CD14-positive monocyte (primary cell): ENCODE measurements at regions not wholly inside any gene's neighbourhood (a gene's known extent, or its start where the extent isn't known, plus 50 kb on each side); places are given as distances from the start of the nearest gene placed in this dataset.

Experiments used
- DNase-seq, 3 donors: peaks; one replicate each; pipeline ENCODE4 v3.0.0-alpha.2; 2011 to 2022
- H2AFZ ChIP-seq: 2 replicates; pipeline ENCODE4 v1.6.0; 2012; ENCODE audit warnings: mild to moderate bottlenecking, low read depth, low read length, inconsistent platforms; ENCODE audit not compliant: insufficient read depth, poor library complexity, severe bottlenecking
- H3K27ac ChIP-seq, 2 donors: 1 replicate in 1 of 2; 2 replicates in 1 of 2; pipeline ENCODE4 v1.5.1; 2012 to 2013; ENCODE audit warnings: low read length in 2 of 2, control low read depth in 1 of 2, inconsistent platforms in 1 of 2, low read depth in 1 of 2, mild to moderate bottlenecking in 1 of 2
- H3K27me3 ChIP-seq, 2 donors: one replicate each; pipeline versions ENCODE4 v1.6.0 to v1.6.1; 2011 to 2013; ENCODE audit warnings: low read length in 2 of 2; ENCODE audit not compliant: control insufficient read depth in 2 of 2, insufficient read depth in 2 of 2
- H3K36me3 ChIP-seq, 2 donors: replicated peaks in 1 of 2; 1 replicate in 1 of 2; 2 replicates in 1 of 2; pipeline versions ENCODE4 v1.5.1 to v1.6.1; 2012 to 2013; ENCODE audit warnings: low read length in 2 of 2, control low read depth in 1 of 2, inconsistent platforms in 1 of 2, mild to moderate bottlenecking in 1 of 2; ENCODE audit not compliant: insufficient read depth in 2 of 2, control insufficient read depth in 1 of 2
- H3K4me1 ChIP-seq, 2 donors: 1 replicate in 1 of 2; 2 replicates in 1 of 2; pipeline versions ENCODE4 v1.5.1 to v1.6.1; 2012 to 2013; ENCODE audit warnings: low read length in 2 of 2, control low read depth in 1 of 2, inconsistent platforms in 1 of 2, mild to moderate bottlenecking in 1 of 2, moderate library complexity in 1 of 2; ENCODE audit not compliant: insufficient read depth in 2 of 2, control insufficient read depth in 1 of 2
- H3K4me2 ChIP-seq: replicated peaks from 2 replicates; pipeline ENCODE3; 2012; ENCODE audit warnings: low read length, moderate library complexity, mild to moderate bottlenecking; ENCODE audit not compliant: poor library complexity, severe bottlenecking; ENCODE audit errors: extremely low read depth
- H3K4me3 ChIP-seq, 3 experiments: fragments of 200-600 bp in 1 of 3; sonication (generic) in 1 of 3; replicated peaks in 1 of 3; 1 replicate in 2 of 3; 2 replicates in 1 of 3; pipeline ENCODE4 v1.5.1; 2011 to 2013; ENCODE audit warnings: low read length in 3 of 3, mild to moderate bottlenecking in 3 of 3, control low read depth in 2 of 3, low read depth in 2 of 3, inconsistent platforms in 1 of 3, moderate library complexity in 1 of 3
- H3K79me2 ChIP-seq: 2 replicates; pipeline ENCODE4 v1.6.0; 2012; ENCODE audit warnings: mild to moderate bottlenecking, control low read depth, inconsistent platforms, low read length, moderate library complexity; ENCODE audit not compliant: insufficient read depth
- H3K9ac ChIP-seq: 2 replicates; pipeline ENCODE4 v1.6.0; 2017; ENCODE audit warnings: low read length, mild to moderate bottlenecking; ENCODE audit not compliant: insufficient read depth, poor library complexity, severe bottlenecking
- H3K9me3 ChIP-seq, 2 donors: replicated peaks in 1 of 2; 1 replicate in 1 of 2; 2 replicates in 1 of 2; pipeline versions ENCODE4 v1.5.1 to v1.6.1; 2012 to 2013; ENCODE audit warnings: low read length in 2 of 2, control low read depth in 1 of 2; ENCODE audit not compliant: control insufficient read depth in 1 of 2, insufficient read depth in 1 of 2
- H4K20me1 ChIP-seq: 2 replicates; pipeline ENCODE4 v1.6.0; 2012; ENCODE audit warnings: mild to moderate bottlenecking, low read length, control low read depth, moderate library complexity; ENCODE audit not compliant: insufficient read depth
- H3K27ac Mint-ChIP-seq, 7 donors: one replicate each; pipeline ENCODE4 v1.8.0; 2020; ENCODE audit warnings: mild to moderate bottlenecking in 7 of 7, mixed read lengths in 7 of 7, moderate library complexity in 6 of 7, inconsistent platforms in 2 of 7
- H3K27me3 Mint-ChIP-seq, 3 donors: one replicate each; pipeline ENCODE4 v1.8.0; 2021 to 2022; ENCODE audit warnings: low read depth in 3 of 3, mild to moderate bottlenecking in 3 of 3, mixed read lengths in 3 of 3, moderate library complexity in 3 of 3, inconsistent platforms in 1 of 3
- H3K36me3 Mint-ChIP-seq, 2 donors: one replicate each; pipeline ENCODE4 v1.8.0; 2020; ENCODE audit warnings: mixed read lengths in 2 of 2, inconsistent platforms in 1 of 2, mild to moderate bottlenecking in 1 of 2
- H3K4me1 Mint-ChIP-seq: one replicate; pipeline ENCODE4 v1.8.0; 2020; ENCODE audit warnings: mild to moderate bottlenecking, mixed read lengths
- H3K4me3 Mint-ChIP-seq, 2 donors: one replicate each; pipeline ENCODE4 v1.8.0; 2020; ENCODE audit warnings: mild to moderate bottlenecking in 2 of 2, mixed read lengths in 2 of 2, moderate library complexity in 1 of 2
- H3K9me3 Mint-ChIP-seq, 7 donors: one replicate each; pipeline ENCODE4 v1.8.0; 2020 to 2022; ENCODE audit warnings: mixed read lengths in 7 of 7, mild to moderate bottlenecking in 6 of 7, moderate library complexity in 6 of 7, inconsistent platforms in 2 of 7
- CTCF ChIP-seq: fragments of 200-600 bp; IDR thresholded peaks from one replicate; pipeline ENCODE4 v1.8.0; 2022; ENCODE audit warnings: antibody characterized with exemption, mild to moderate bottlenecking
- WGBS: methylation state at CpG from one replicate; pipeline ENCODE4 v1.1.5; 2013; ENCODE audit warnings: missing lambda C conversion rate; ENCODE audit not compliant: insufficient coverage; 5-methylcytosine and 5-hydroxymethylcytosine counted together
- intact Hi-C, 2 donors: fragments of 100-400 bp; cut with micrococcal nuclease; formaldehyde crosslinking; loops; one replicate each; pipeline versions ENCODE4 v1.15.0 to v1.15.1; 2023

DNA sequence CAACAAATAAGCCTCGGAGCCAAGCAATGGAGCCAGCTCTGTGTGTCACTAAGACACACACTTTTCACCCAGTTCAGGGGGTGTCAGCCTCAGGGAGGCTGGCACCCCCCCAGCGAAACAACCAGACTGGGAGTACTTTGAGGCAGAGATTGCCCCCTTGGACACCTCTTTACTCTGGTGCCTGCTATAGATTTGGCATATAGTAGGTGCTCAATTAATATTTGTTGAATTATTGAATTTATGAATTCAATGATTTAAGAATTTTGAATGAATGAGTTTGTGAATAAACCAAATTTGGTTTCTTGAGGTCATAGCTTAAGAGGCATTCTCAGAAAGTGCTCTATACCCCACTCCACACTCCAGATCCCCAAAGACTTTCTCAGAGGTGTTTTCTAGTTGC lies 70.3 kb downstream of the OLIG1 start:
- H3K27ac Mint-ChIP-seq, result no peak overlapping the region
- Histone ChIP-seq H3K27me3 (no peaks in the 10 kb centered on the region), H3K4me3 (no peak overlapping the region), H3K79me2 (no peaks in the 10 kb centered on the region), H4K20me1 (no peaks in the 10 kb centered on the region), H2AFZ (no peak overlapping the region), H3K9me3 (no peaks in the 10 kb centered on the region), H3K4me1 (no peaks in the 10 kb centered on the region), H3K4me2 (no peak overlapping the region), H3K9ac (no peak overlapping the region), H3K27ac (no peak overlapping the region), H3K36me3 (no peaks in the 10 kb centered on the region)
- intact Hi-C loops, result no loop called here
- TF ChIP-seq CTCF, result no peak
- H3K4me1 Mint-ChIP-seq, result no peaks in the 10 kb centered on the region
- H3K9me3 Mint-ChIP-seq, result no peaks in the 10 kb centered on the region
- no peak overlapping the region for H3K4me3 Mint-ChIP-seq
- 100% methylated on average over 1 of the region's 2 CpGs for WGBS
- no peaks in the 10 kb centered on the region for H3K36me3 Mint-ChIP-seq
- peaks cover 1 to 3% (median 2%) of the 10 kb centered on the region in 3 donors for H3K27me3 Mint-ChIP-seq
- DNase-seq, result no peak

GRCh38 chr21:33146467-33146866 lies 76.5 kb downstream of the OLIG1 start:
- no peak overlapping the region for H3K4me3 ChIP-seq
- peaks cover 4 to 13% (median 7%) of the 10 kb centered on the region in 3 donors for H3K27me3 Mint-ChIP-seq
- DNase-seq, result no peak
- no peaks in the 10 kb centered on the region for H3K36me3 Mint-ChIP-seq
- H4K20me1 ChIP-seq, result no peaks in the 10 kb centered on the region
- intact Hi-C loops, result no loop called here
- H3K27ac ChIP-seq, result no peak overlapping the region
- no peak overlapping the region for H3K4me3 Mint-ChIP-seq
- 96% methylated on average over 4 of the region's 4 CpGs for WGBS
- no peaks in the 10 kb centered on the region for H3K9me3 ChIP-seq
- no peaks in the 10 kb centered on the region for H3K27me3 ChIP-seq
- no peak overlapping the region for H3K4me2 ChIP-seq
- no peak overlapping the region for H2AFZ ChIP-seq
- H3K79me2 ChIP-seq, result no peaks in the 10 kb centered on the region
- no peaks in the 10 kb centered on the region for H3K36me3 ChIP-seq
- peaks cover 0 to 2% (median 0%) of the 10 kb centered on the region in 7 donors for H3K9me3 Mint-ChIP-seq
- H3K9ac ChIP-seq, result no peak overlapping the region
- no peak overlapping the region for H3K27ac Mint-ChIP-seq
- TF ChIP-seq CTCF, result no peak
- peaks cover 2% of the 10 kb centered on the region for H3K4me1 Mint-ChIP-seq
- H3K4me1 ChIP-seq, result peaks cover 3 to 5% of the 10 kb centered on the region in 2 donors
